ELR (cell line): ENCODE measurements at regions not wholly inside any gene's neighbourhood (a gene's known extent, or its start where the extent isn't known, plus 50 kb on each side); places are given as distances from the start of the nearest gene placed in this dataset.

Experiments used
- DNase-seq: peaks from one replicate; pipeline ENCODE4 v3.0.0-alpha.2; 2015; ENCODE audit warnings: low read depth

GRCh38 chr5:23579566-23579965, 72.2 kb downstream of the PRDM9 start:
- DNase-seq = no peak

GRCh38 chr5:23583081-23583480, 75.7 kb downstream of the PRDM9 start:
- no peak for DNase-seq

GRCh38 chr5:23588841-23589326, 81.5 kb downstream of the PRDM9 start:
- DNase-seq = no peak

GRCh38 chr5:23591250-23591649, 83.8 kb downstream of the PRDM9 start:
- DNase-seq = no peak

GRCh38 chr5:23606927-23607326, 99.5 kb downstream of the PRDM9 start:
- DNase-seq = no peak

GRCh38 chr5:23612701-23613100, 105.3 kb downstream of the PRDM9 start:
- no peak for DNase-seq

GRCh38 chr5:23613566-23613965, 106.2 kb downstream of the PRDM9 start:
- no peak for DNase-seq

- DNase-seq = no peak
These were observed 107.0 kb downstream of the PRDM9 start for GRCh38 chr5:23614422-23614821.

- DNase-seq = no peak
These were observed 119.6 kb downstream of the PRDM9 start for GRCh38 chr5:23626961-23627360.

GRCh38 chr5:23627976-23628375, 120.6 kb downstream of the PRDM9 start:
- DNase-seq = no peak

- no peak for DNase-seq
These were observed 122.0 kb downstream of the PRDM9 start for GRCh38 chr5:23629396-23629795.

- no peak for DNase-seq
These were observed 124.1 kb downstream of the PRDM9 start for GRCh38 chr5:23631302-23632045.

GRCh38 chr5:23635938-23636337, 128.5 kb downstream of the PRDM9 start:
- no peak for DNase-seq

- DNase-seq = no peak
These were observed 131.9 kb downstream of the PRDM9 start for GRCh38 chr5:23639326-23639725.

- DNase-seq = no peak
These were observed 141.2 kb downstream of the PRDM9 start for GRCh38 chr5:23648656-23649055.

GRCh38 chr5:23649594-23649993, 142.2 kb downstream of the PRDM9 start:
- no peak for DNase-seq

- no peak for DNase-seq
These were observed 148.3 kb downstream of the PRDM9 start for GRCh38 chr5:23655674-23656073.

GRCh38 chr5:23675456-23675855, 168.0 kb downstream of the PRDM9 start:
- DNase-seq = no peak

- no peak for DNase-seq
These were observed 170.6 kb downstream of the PRDM9 start for GRCh38 chr5:23677996-23678395.

- no peak for DNase-seq
These were observed 176.7 kb downstream of the PRDM9 start for GRCh38 chr5:23684103-23684502.

GRCh38 chr5:23703940-23704855, 196.8 kb downstream of the PRDM9 start:
- no peak for DNase-seq

GRCh38 chr5:23717486-23717885, 210.1 kb downstream of the PRDM9 start:
- no peak for DNase-seq

GRCh38 chr5:23718564-23718963, 211.2 kb downstream of the PRDM9 start:
- no peak for DNase-seq
